OCI-LY1 (cell line): ENCODE measurements at regions not wholly inside any gene's neighbourhood (a gene's known extent, or its start where the extent isn't known, plus 50 kb on each side); places are given as distances from the start of the nearest gene placed in this dataset.
"Not testable (repeated sequence)": the region's sequence is repeated elsewhere in the genome, so short reads cannot be mapped to it uniquely, and the experiment has no call there.

Experiments
- H2AFZ ChIP-seq: fragments of 200-600 bp; sonication (generic), shearing (Covaris generic); 2 replicates; pipeline ENCODE4 v1.6.0; 2014; ENCODE audit warnings: antibody characterized with exemption, mild to moderate bottlenecking, low read length
- H3F3A ChIP-seq: fragments of 200-600 bp; sonication (generic), shearing (Covaris generic); 2 replicates; pipeline ENCODE4 v1.6.0; 2014; ENCODE audit warnings: mild to moderate bottlenecking, antibody characterized with exemption, low read length, moderate library complexity; ENCODE audit not compliant: insufficient read depth
- H3K27ac ChIP-seq: fragments of 200-600 bp; sonication (generic); 2 replicates; pipeline ENCODE4 v1.5.1; 2014; ENCODE audit warnings: low read length, mixed run types, mild to moderate bottlenecking, low read depth; ENCODE audit not compliant: poor library complexity, severe bottlenecking
- H3K27me3 ChIP-seq: fragments of 200-600 bp; sonication (generic); 2 replicates; pipeline ENCODE4 v1.6.0; 2014; ENCODE audit warnings: antibody characterized with exemption, mild to moderate bottlenecking, low read length, moderate library complexity; ENCODE audit not compliant: insufficient read depth
- H3K36me3 ChIP-seq: fragments of 200-600 bp; sonication (generic); 2 replicates; pipeline ENCODE4 v1.6.1; 2014; ENCODE audit warnings: mild to moderate bottlenecking, antibody characterized with exemption, low read length, moderate library complexity, mixed read lengths; ENCODE audit not compliant: insufficient read depth
- H3K4me1 ChIP-seq: fragments of 200-600 bp; sonication (generic); 2 replicates; pipeline ENCODE4 v1.5.1; 2014; ENCODE audit warnings: mild to moderate bottlenecking, low read length, moderate library complexity; ENCODE audit not compliant: insufficient read depth, severe bottlenecking
- H3K4me2 ChIP-seq: fragments of 200-600 bp; sonication (generic), shearing (Covaris generic); 2 replicates; pipeline ENCODE4 v1.6.1; 2014; ENCODE audit warnings: low read length
- H3K4me3 ChIP-seq: fragments of 200-600 bp; sonication (generic); 2 replicates; pipeline ENCODE4 v1.5.1; 2014; ENCODE audit warnings: low read length, low read depth, mild to moderate bottlenecking, mixed read lengths; ENCODE audit not compliant: poor library complexity, severe bottlenecking
- H3K79me2 ChIP-seq: fragments of 200-600 bp; shearing (Covaris generic); 2 replicates; pipeline ENCODE4 v1.6.1; 2016; ENCODE audit warnings: mixed run types, low read length, mixed read lengths; ENCODE audit not compliant: insufficient read depth
- H3K9ac ChIP-seq: fragments of 200-600 bp; sonication (generic), shearing (Covaris generic); 2 replicates; pipeline ENCODE4 v1.6.1; 2014; ENCODE audit warnings: mild to moderate bottlenecking, low read length, mixed read lengths
- H3K9me2 ChIP-seq: fragments of 200-600 bp; sonication (generic), shearing (Covaris generic); 2 replicates; pipeline ENCODE4 v1.6.1; 2014; ENCODE audit warnings: low read depth, mild to moderate bottlenecking, low read length, mixed read lengths
- H3K9me3 ChIP-seq: fragments of 200-600 bp; shearing (Covaris generic); 2 replicates; pipeline ENCODE4 v1.6.1; 2014; ENCODE audit warnings: low read length, mixed read lengths
- H4K20me1 ChIP-seq: fragments of 200-600 bp; sonication (generic), shearing (Covaris generic); 2 replicates; pipeline ENCODE4 v1.6.0; 2016; ENCODE audit warnings: mild to moderate bottlenecking, low read length; ENCODE audit not compliant: insufficient read depth
- EZH2 ChIP-seq: fragments of 200-600 bp; sonication (generic), shearing (Covaris generic); IDR thresholded peaks from 2 replicates; pipeline ENCODE4 v1.8.0; 2017; ENCODE audit warnings: borderline replicate concordance, mixed run types, mild to moderate bottlenecking, antibody characterized with exemption, low read length, moderate library complexity, mixed read lengths
- TF ChIP-seq, protein P1 (sequence below): fragments of 200-600 bp; sonication (generic), shearing (Covaris generic); IDR thresholded peaks from 2 replicates; pipeline ENCODE4 v1.5.1; 2017; ENCODE audit warnings: mild to moderate bottlenecking, antibody characterized with exemption, low read length, moderate library complexity, mixed read lengths

DNA sequence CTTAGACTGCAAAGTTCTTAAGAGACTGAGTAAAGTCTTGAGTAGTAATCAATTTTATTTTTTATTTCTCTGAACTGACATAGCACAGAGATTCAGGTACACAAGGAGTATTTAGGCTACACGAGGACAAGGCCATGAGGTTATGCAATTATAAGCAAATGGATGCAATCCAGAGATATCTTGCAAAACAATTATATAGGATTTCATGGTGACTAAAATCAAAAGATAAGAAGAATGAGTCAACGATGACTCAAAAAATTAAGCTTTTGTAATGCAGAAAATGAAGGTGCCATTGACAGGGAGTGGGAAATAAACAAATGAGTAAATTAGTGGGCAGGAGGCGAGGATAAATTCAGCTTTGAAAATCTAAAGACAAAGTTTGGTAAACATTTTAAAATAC is 66.7 kb upstream of the MYO3A start:
- H4K20me1 ChIP-seq, result no peaks in the 10 kb centered on the region
- no peaks in the 10 kb centered on the region for H3F3A ChIP-seq
- H3K9me2 ChIP-seq, result no peaks in the 10 kb centered on the region
- H3K79me2 ChIP-seq, result no peaks in the 10 kb centered on the region
- H3K36me3 ChIP-seq, result no peaks in the 10 kb centered on the region
- H3K4me1 ChIP-seq, result no peaks in the 10 kb centered on the region
- TF ChIP-seq EZH2, result no peak
- TF ChIP-seq, protein P1, sequence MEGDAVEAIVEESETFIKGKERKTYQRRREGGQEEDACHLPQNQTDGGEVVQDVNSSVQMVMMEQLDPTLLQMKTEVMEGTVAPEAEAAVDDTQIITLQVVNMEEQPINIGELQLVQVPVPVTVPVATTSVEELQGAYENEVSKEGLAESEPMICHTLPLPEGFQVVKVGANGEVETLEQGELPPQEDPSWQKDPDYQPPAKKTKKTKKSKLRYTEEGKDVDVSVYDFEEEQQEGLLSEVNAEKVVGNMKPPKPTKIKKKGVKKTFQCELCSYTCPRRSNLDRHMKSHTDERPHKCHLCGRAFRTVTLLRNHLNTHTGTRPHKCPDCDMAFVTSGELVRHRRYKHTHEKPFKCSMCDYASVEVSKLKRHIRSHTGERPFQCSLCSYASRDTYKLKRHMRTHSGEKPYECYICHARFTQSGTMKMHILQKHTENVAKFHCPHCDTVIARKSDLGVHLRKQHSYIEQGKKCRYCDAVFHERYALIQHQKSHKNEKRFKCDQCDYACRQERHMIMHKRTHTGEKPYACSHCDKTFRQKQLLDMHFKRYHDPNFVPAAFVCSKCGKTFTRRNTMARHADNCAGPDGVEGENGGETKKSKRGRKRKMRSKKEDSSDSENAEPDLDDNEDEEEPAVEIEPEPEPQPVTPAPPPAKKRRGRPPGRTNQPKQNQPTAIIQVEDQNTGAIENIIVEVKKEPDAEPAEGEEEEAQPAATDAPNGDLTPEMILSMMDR, result no peak
- H3K4me2 ChIP-seq, result no peak overlapping the region
- H2AFZ ChIP-seq, result no peak overlapping the region
- H3K4me3 ChIP-seq, result no peak overlapping the region
- H3K27me3 ChIP-seq, result no peaks in the 10 kb centered on the region
- H3K9ac ChIP-seq, result no peak overlapping the region
- no peaks in the 10 kb centered on the region for H3K9me3 ChIP-seq
- no peak overlapping the region for H3K27ac ChIP-seq

DNA sequence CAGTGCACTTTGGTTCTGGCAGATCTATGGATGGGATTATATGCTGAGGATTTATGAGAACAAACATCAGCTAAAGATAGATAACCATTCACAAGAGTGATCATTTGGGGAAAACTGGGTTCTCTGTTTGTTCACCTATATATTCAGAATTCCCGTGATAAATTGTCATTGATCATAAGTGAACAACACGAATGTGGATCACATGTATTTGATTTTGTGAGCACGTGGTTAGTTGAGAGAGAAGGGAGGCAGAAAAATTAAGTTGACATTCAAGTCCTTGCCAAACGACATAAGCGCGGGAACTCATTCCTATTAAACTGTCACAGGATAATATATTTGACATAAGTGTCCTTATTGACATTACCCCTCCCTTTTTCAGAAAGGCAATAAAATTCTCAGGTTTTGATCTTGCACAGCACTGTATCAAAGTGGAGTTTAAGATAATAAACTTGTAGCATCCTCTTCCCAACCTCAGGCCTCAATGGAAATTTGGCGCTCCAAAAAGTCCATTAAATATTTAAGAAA is 64.9 kb upstream of the MYO3A start:
- Histone ChIP-seq H3K9ac (no peak overlapping the region), H3K79me2 (no peaks in the 10 kb centered on the region), H3F3A (no peaks in the 10 kb centered on the region), H3K4me2 (no peak overlapping the region), H3K36me3 (no peaks in the 10 kb centered on the region), H2AFZ (no peak overlapping the region), H3K9me3 (no peaks in the 10 kb centered on the region), H3K27ac (no peak overlapping the region), H4K20me1 (no peaks in the 10 kb centered on the region), H3K4me1 (no peaks in the 10 kb centered on the region), H3K9me2 (no peaks in the 10 kb centered on the region), H3K4me3 (no peak overlapping the region), H3K27me3 (no peaks in the 10 kb centered on the region)
- TF ChIP-seq, protein P1, result no peak
- TF ChIP-seq EZH2, result no peak

DNA sequence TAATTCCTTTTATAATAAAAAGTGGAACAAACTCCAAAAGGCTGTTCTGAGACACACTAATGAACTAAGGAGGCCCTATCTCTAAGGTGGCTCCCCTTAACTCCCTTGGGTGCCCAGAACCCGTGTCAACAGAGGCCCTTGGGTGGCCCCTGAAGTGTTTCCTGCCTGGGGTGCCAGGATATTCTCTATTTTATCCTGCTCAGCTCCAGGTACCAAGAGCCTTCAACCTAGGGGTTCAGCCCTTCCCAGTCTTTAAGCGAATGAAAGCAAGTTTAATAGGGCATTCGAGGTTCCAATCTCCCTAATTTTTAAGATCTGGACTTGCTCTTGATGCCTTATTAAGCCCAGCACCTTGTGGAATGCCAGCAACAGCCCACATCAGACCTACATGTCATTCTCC is 64.4 kb upstream of the MYO3A start:
- no peak overlapping the region for H2AFZ ChIP-seq
- TF ChIP-seq, protein P1, result no peak
- TF ChIP-seq EZH2, result no peak
- H3K4me2 ChIP-seq, result no peak overlapping the region
- H3K4me1 ChIP-seq, result no peaks in the 10 kb centered on the region
- no peaks in the 10 kb centered on the region for H3K27me3 ChIP-seq
- no peaks in the 10 kb centered on the region for H3K36me3 ChIP-seq
- no peaks in the 10 kb centered on the region for H3K9me3 ChIP-seq
- H3K27ac ChIP-seq, result no peak overlapping the region
- H3K9ac ChIP-seq, result no peak overlapping the region
- no peaks in the 10 kb centered on the region for H3K79me2 ChIP-seq
- no peak overlapping the region for H3K4me3 ChIP-seq
- H4K20me1 ChIP-seq, result no peaks in the 10 kb centered on the region
- H3F3A ChIP-seq, result no peaks in the 10 kb centered on the region
- no peaks in the 10 kb centered on the region for H3K9me2 ChIP-seq

DNA sequence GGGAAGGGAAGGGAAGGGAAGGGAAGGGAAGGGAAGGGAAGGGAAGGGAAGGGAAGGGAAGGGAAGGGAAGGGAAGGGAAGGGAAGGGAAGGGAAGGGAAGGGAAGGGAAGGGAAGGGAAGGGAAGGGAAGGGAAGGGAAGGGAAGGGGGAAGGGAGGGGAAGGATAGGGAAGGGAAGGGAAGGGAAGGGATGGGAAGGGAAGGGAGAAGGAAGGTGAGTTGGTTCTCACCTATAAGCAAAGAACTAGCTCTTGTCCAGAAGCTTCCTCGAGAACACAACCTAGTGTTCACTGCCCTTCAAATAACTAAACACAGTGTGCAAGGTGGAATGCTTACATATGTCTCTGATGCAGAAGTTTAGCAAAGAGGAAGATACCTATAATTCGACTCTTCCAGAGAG is 59.6 kb upstream of the MYO3A start:
- H3K4me2 ChIP-seq, H4K20me1 ChIP-seq, H3K9ac ChIP-seq, H3K9me2 ChIP-seq, H3K27ac ChIP-seq, H3K4me3 ChIP-seq, H3K36me3 ChIP-seq, H2AFZ ChIP-seq, H3F3A ChIP-seq, H3K27me3 ChIP-seq, H3K79me2 ChIP-seq, H3K9me3 ChIP-seq: not testable (repeated sequence)
- peaks cover 19% of the 10 kb centered on the region for H3K4me1 ChIP-seq
